ENCODE measurements at regions not wholly inside any gene's neighbourhood (a gene's known extent, or its start where the extent isn't known, plus 50 kb on each side); places are given as distances from the start of the nearest gene placed in this dataset.

DNA sequence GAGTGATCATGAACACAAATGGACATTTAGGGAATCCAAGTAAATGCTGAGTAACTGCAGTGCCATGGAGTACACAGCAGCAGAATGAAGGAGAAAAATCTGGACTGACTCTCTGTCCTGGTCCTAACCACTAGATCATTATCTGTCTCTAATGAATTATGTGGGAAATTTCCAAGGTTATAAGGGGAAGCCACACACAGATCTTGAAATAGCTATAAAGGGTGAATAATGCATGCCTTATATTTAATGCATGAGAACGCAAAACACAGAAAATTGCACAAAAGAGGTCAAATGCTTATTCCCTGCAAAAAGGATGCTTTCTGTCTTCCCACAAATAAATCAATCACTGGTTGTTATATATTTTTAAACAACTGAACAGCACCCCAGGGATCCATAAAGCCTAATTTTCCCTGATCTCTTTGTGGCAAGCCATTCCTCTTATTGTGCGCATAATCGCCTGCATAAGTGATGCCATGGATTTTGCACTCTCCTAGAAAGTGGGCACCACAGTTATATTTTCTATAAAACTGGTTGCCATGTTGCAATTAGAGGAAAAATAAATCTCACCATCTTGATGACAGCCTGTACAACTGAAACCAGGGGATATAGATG, 201.8 kb downstream of the XPNPEP1 start:
- Histone ChIP-seq H3K4me1 (no peaks in the 10 kb centered on the region), H3K36me3 (no peaks in the 10 kb centered on the region), H3K27me3 (no peaks in the 10 kb centered on the region), H3K9me3 (no peaks in the 10 kb centered on the region), H3K27ac (no peak overlapping the region), H3K4me3 (no peak overlapping the region)
- TF ChIP-seq, protein P1, sequence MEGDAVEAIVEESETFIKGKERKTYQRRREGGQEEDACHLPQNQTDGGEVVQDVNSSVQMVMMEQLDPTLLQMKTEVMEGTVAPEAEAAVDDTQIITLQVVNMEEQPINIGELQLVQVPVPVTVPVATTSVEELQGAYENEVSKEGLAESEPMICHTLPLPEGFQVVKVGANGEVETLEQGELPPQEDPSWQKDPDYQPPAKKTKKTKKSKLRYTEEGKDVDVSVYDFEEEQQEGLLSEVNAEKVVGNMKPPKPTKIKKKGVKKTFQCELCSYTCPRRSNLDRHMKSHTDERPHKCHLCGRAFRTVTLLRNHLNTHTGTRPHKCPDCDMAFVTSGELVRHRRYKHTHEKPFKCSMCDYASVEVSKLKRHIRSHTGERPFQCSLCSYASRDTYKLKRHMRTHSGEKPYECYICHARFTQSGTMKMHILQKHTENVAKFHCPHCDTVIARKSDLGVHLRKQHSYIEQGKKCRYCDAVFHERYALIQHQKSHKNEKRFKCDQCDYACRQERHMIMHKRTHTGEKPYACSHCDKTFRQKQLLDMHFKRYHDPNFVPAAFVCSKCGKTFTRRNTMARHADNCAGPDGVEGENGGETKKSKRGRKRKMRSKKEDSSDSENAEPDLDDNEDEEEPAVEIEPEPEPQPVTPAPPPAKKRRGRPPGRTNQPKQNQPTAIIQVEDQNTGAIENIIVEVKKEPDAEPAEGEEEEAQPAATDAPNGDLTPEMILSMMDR (IDR thresholded peaks at IDR 0.05) = no peak
- TF ChIP-seq EP300 (IDR thresholded peaks at IDR 0.05) = no peak
- no peak for TF ChIP-seq POLR2A (IDR thresholded peaks at IDR 0.05)
- DNase-seq (ENCODE audit: low spot score in 2 of 2) = no peak
- 59% methylated on average over 3 of the region's 3 CpGs for WGBS, 2 donors

- no peak overlapping the region for H3K4me3 ChIP-seq
- peaks cover 0 to 15% (median 0%) of the 10 kb centered on the region in 4 donors for H3K9me3 ChIP-seq
- no peaks in the 10 kb centered on the region for H3K27me3 ChIP-seq
- no peak for DNase-seq (ENCODE audit: low spot score in 2 of 2)
- no peaks in the 10 kb centered on the region for H3K4me1 ChIP-seq
- no peaks in the 10 kb centered on the region for H3K36me3 ChIP-seq
- TF ChIP-seq POLR2A (IDR thresholded peaks at IDR 0.05) (no peak), EP300 (IDR thresholded peaks at IDR 0.05) (no peak)
- TF ChIP-seq, protein P1 (IDR thresholded peaks at IDR 0.05) = no peak
- WGBS, 2 donors = 22 to 30% methylated on average over 1 of the region's 1 CpG
- H3K27ac ChIP-seq = no peak overlapping the region
Observed at GRCh38 chr10:109706026-109706560, 217.2 kb downstream of the XPNPEP1 start.

DNA sequence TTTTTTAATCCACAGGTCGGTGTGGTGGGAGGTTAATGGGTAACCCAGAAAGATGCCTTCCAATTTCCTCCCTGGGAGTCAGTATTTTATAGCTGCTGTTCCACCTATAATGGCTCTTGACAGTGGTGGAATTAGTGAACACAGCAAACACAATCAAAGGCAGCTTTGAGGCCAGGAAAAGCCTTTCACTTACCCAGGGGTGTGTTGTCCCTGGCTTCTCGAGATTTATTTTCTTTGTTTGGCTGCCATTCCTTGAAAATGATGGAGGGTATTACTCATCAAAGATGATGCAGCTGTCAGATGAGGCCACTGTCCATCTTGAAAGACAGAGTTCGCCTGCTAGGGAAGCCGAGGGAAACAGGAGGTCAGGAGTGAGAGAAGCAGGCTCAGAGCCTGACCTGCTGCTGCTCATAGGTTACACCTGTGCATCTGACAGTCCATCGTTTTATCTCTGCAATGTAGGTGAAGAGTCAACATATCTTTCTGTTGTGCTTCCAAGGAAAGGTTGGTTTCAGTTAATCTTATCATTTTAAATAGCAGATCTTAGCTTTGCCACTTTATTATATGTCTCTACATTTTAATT, 221.6 kb downstream of the XPNPEP1 start:
- no peaks in the 10 kb centered on the region for H3K4me1 ChIP-seq
- H3K27ac ChIP-seq = no peak overlapping the region
- 57 to 63% methylated on average over 5 of the region's 5 CpGs for WGBS, 2 donors
- no peak for DNase-seq (ENCODE audit: low spot score in 2 of 2)
- H3K27me3 ChIP-seq = no peaks in the 10 kb centered on the region
- no peaks in the 10 kb centered on the region for H3K9me3 ChIP-seq
- H3K4me3 ChIP-seq = no peak overlapping the region
- no peaks in the 10 kb centered on the region for H3K36me3 ChIP-seq
- TF ChIP-seq POLR2A (IDR thresholded peaks at IDR 0.05) = no peak
- TF ChIP-seq, protein P1 (IDR thresholded peaks at IDR 0.05) = no peak
- no peak for TF ChIP-seq EP300 (IDR thresholded peaks at IDR 0.05)

DNA sequence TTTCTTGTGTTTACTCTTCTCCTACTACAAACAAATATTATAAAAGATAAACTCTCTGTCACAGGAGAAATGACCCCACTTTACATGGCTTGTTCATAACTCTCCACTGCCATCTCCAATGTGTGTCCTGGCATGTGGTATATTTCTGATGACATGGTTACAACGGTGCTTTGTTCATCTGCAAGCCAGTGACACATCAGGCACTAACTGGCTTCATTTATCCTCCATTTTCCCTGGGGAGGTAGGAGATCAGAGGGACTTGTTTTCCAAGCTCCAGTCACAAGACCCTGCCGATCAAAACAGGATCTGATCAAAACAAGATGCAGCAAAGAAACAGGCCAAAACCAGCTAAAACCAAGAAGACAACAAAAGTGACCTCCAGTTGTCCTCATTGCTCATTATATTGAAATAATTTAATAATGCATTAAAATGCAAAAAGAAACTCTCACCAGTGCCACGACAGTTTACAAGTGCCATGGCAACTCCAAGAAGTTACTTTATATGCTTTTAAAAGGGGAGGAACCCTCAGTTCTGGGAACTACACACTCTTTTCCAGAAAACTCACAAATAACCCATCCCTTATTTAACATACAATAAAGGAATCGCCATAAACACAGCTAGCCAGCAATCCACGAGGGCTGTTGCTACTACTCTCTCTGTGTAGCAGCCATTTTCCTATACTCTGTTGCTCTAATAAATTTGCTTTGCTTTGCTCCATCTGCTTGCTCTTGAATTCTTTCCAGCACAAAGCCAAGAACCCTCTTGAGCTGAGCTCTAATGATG, 224.2 kb downstream of the XPNPEP1 start:
- DNase-seq (ENCODE audit: low spot score in 2 of 2) = peak in 1 of 2 donors; percentile 15
- Histone ChIP-seq H3K27me3 (no peaks in the 10 kb centered on the region), H3K27ac (no peak overlapping the region), H3K9me3 (no peaks in the 10 kb centered on the region), H3K36me3 (no peaks in the 10 kb centered on the region), H3K4me3 (no peak overlapping the region), H3K4me1 (no peaks in the 10 kb centered on the region)
- peak in 1 of 2 donors; percentile 30 for TF ChIP-seq EP300 (IDR thresholded peaks at IDR 0.05)
- TF ChIP-seq, protein P1 (IDR thresholded peaks at IDR 0.05) = no peak
- 43 to 45% methylated on average over 5 of the region's 5 CpGs for WGBS, 2 donors

DNA sequence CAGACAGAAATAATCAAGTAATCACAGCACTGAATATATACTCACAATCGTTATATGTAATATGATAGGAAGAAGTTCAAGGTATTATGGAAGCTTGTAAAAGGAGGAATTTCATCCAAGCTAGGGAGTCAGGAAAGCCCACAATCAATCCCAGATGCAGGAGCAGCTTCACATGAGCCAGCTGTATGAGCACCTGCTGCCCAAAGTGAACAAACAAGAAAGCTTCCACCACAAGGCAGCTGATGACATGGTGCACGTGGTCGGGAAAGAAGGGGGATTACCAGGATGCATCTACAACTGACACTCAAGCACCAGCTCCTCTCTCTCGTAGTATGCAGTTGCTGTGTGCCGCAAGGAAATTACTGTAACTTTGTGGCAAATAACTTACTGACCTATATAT, 225.2 kb downstream of the XPNPEP1 start:
- H3K4me1 ChIP-seq = no peaks in the 10 kb centered on the region
- no peaks in the 10 kb centered on the region for H3K36me3 ChIP-seq
- 49 to 54% methylated on average over 5 of the region's 5 CpGs for WGBS, 2 donors
- TF ChIP-seq POLR2A (IDR thresholded peaks at IDR 0.05) (no peak), EP300 (IDR thresholded peaks at IDR 0.05) (no peak)
- TF ChIP-seq, protein P1 (IDR thresholded peaks at IDR 0.05) = no peak
- no peaks in the 10 kb centered on the region for H3K27me3 ChIP-seq
- H3K9me3 ChIP-seq = no peaks in the 10 kb centered on the region
- DNase-seq (ENCODE audit: low spot score in 2 of 2) = peak; percentile 19 to 26
- H3K4me3 ChIP-seq = no peak overlapping the region
- H3K27ac ChIP-seq = peak overlapping the region in 1 of 4 donors; percentile 4

Data from tibial nerve (tissue), 4 donors.